Heart left ventricle (tissue), 13 donors: ENCODE measurements at regions not wholly inside any gene's neighbourhood (a gene's known extent, or its start where the extent isn't known, plus 50 kb on each side); places are given as distances from the start of the nearest gene placed in this dataset.

Source experiments
- CTCF ChIP-seq, 12 donors: fragments of 200-600 bp; sonication (generic) in 4 of 12; IDR thresholded peaks; one replicate each; pipeline versions ENCODE4 v1.5.0 to v1.8.0; 2018 to 2022; ENCODE audit warnings: antibody characterized with exemption in 12 of 12, mild to moderate bottlenecking in 5 of 12
- POLR2A ChIP-seq, 2 donors: fragments of 450-650 bp; IDR thresholded peaks; one replicate each; pipeline ENCODE4 v1.6.1; 2017; ENCODE audit warnings: antibody characterized with exemption in 2 of 2, mild to moderate bottlenecking in 2 of 2, moderate library complexity in 2 of 2
- donor health status: ischemic (EF 13 %, LVEDD 7.1; RV severe dilation, severe dysfunction).
- donor health status: DM: no; HTN: yes; CAD: no.
- donor health status: DM: no; HTN: no; CAD: no.
- donor health status: ischemic (EF 25% LVEDD 6.9; RV normal size, moderate dysfunction).
- donor health status: ischemic (EF 25% LVEDD 5.7; RV mildly dilated, moderate dysfunction).
- donor health status: ischemic (EF 35%, LVEDD 5.7; RV mildly dilated, moderate dysfunction).
- donor health status: nonischemic (EF 11% LVEDD 7.7; RV severe dilation, severe dysfunction).
- donor health status: DM: yes; HTN: yes; CAD: no.
- donor health status: PGD.
- donor health status: ischemic (EF 29% LVEDD 5.4; RV normal size, mild dysfunction).
- donor health status: nonischemic (EF 23%, LVEDD 6.1; RV moderate dilation, normal function).

DNA sequence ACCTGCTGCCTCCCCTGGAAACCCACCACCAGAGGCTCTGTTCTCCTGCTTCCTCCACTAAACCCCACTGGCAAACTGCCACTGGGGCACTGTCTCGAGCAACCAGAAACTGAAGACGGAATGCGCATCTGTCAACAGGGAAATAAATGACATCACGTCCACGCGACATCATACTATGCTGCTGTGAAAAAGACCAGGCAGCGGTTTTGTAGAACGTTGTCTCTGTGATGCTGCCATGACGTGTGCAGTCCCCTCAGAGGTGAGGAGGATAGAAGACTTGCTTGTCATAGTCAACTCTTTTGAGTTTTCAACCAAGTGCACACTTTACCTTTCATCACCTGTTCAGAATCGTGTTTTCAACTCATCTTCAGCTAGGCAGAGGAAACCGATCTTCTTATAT, 203.0 kb upstream of the IGF1R start:
- TF ChIP-seq POLR2A (IDR thresholded peaks at IDR 0.05) (no peak), CTCF (IDR thresholded peaks at IDR 0.05) (no peak)
